IMR-90 (cell line): ENCODE measurements at regions not wholly inside any gene's neighbourhood (a gene's known extent, or its start where the extent isn't known, plus 50 kb on each side); places are given as distances from the start of the nearest gene placed in this dataset.
A peak's percentile ranks its signal among the peaks of the same experiment; 100 is the strongest.

Source experiments
- ATAC-seq: fragments of 200-7000 bp; cut with Tn5 transposase; 2 replicates; pipeline ENCODE4 v1.9.1; 2020; ENCODE audit warnings: low read depth, mild to moderate bottlenecking, moderate library complexity
- BruUV-seq: library from RNA; stranded (reverse); fragments of 400-500 nt; replicated peaks from 2 replicates; lab custom pipeline; 2021; lab: Mats Ljungman, UMichigan
- CTCF ChIA-PET: fragments of 300-600 bp; formaldehyde crosslinking; extraction: SDS; loops from one replicate; lab custom pipeline; 2021; ENCODE audit warnings: antibody characterized with exemption; lab: Yijun Ruan, JAX
- POLR2A ChIA-PET: fragments of 300-600 bp; sonication (Branson Sonifier 250); formaldehyde crosslinking; loops from one replicate; lab custom pipeline; 2022; ENCODE audit warnings: antibody characterized with exemption; ENCODE audit not compliant: unreplicated experiment; lab: Charles Lee
- DNase-seq: peaks from one replicate; pipeline ENCODE4 v3.0.0; 2013
- H2AFZ ChIP-seq: replicated peaks from 2 replicates; pipeline ENCODE3; 2013; ENCODE audit warnings: low read length, mild to moderate bottlenecking; ENCODE audit not compliant: poor library complexity
- H2AK5ac ChIP-seq: 2 replicates; pipeline ENCODE4 v1.6.1; 2013; ENCODE audit warnings: low read depth, low read length, inconsistent platforms
- H2AK9ac ChIP-seq: replicated peaks from 2 replicates; pipeline ENCODE3; 2013; ENCODE audit warnings: mild to moderate bottlenecking, low read depth, low read length, moderate library complexity; ENCODE audit not compliant: poor library complexity
- H2BK120ac ChIP-seq: 2 replicates; pipeline ENCODE4 v1.6.1; 2013; ENCODE audit warnings: low read depth, low read length, inconsistent platforms
- H2BK15ac ChIP-seq: 3 replicates; pipeline ENCODE4 v1.6.1; 2013; ENCODE audit warnings: low read depth, low read length, inconsistent platforms
- H2BK20ac ChIP-seq: 2 replicates; pipeline ENCODE4 v1.6.1; 2013; ENCODE audit warnings: low read depth, mild to moderate bottlenecking, inconsistent platforms, low read length, moderate library complexity
- H2BK5ac ChIP-seq: 2 replicates; pipeline ENCODE4 v1.6.1; 2013; ENCODE audit warnings: mild to moderate bottlenecking, low read depth, low read length, inconsistent platforms; ENCODE audit not compliant: poor library complexity, severe bottlenecking
- H3K14ac ChIP-seq: replicated peaks from 2 replicates; pipeline ENCODE4 v1.6.1; 2013; ENCODE audit warnings: low read depth, low read length, inconsistent platforms
- H3K18ac ChIP-seq: 2 replicates; pipeline ENCODE4 v1.6.1; 2013; ENCODE audit warnings: low read depth, low read length, control low read depth
- H3K23ac ChIP-seq: 2 replicates; pipeline ENCODE4 v1.6.1; 2013; ENCODE audit warnings: low read depth, low read length, inconsistent platforms
- H3K27ac ChIP-seq: 2 replicates; pipeline ENCODE4 v1.5.1; 2013; ENCODE audit warnings: mild to moderate bottlenecking, control low read depth, low read length; ENCODE audit not compliant: insufficient read depth
- H3K27me3 ChIP-seq: 2 replicates; pipeline ENCODE4 v1.6.1; 2013; ENCODE audit warnings: low read length; ENCODE audit not compliant: control insufficient read depth, insufficient read depth
- H3K36me3 ChIP-seq: 2 replicates; pipeline ENCODE4 v1.6.1; 2013; ENCODE audit warnings: low read length, mixed read lengths; ENCODE audit not compliant: control insufficient read depth, insufficient read depth
- H3K4ac ChIP-seq: 2 replicates; pipeline ENCODE4 v1.6.1; 2013; ENCODE audit warnings: low read depth, low read length, inconsistent platforms
- H3K4me1 ChIP-seq: 2 replicates; pipeline ENCODE4 v1.6.1; 2013; ENCODE audit warnings: low read length, mixed read lengths; ENCODE audit not compliant: control insufficient read depth, insufficient read depth
- H3K4me2 ChIP-seq: 2 replicates; pipeline ENCODE4 v1.6.1; 2013; ENCODE audit warnings: low read depth, mild to moderate bottlenecking, control low read depth, low read length, moderate library complexity
- H3K4me3 ChIP-seq: 2 replicates; pipeline ENCODE4 v1.5.1; 2013; ENCODE audit warnings: low read depth, mild to moderate bottlenecking, control low read depth, low read length, moderate library complexity; ENCODE audit not compliant: insufficient read depth
- H3K56ac ChIP-seq: 2 replicates; pipeline ENCODE4 v1.6.1; 2013; ENCODE audit warnings: low read length, inconsistent platforms; ENCODE audit not compliant: insufficient read depth; ENCODE audit errors: extremely low read depth
- H3K79me1 ChIP-seq, 2 experiments: 2 replicates each; pipeline ENCODE4 v1.6.1; 2013; ENCODE audit warnings: low read length in 2 of 2, inconsistent platforms in 1 of 2, low read depth in 1 of 2
- H3K9ac ChIP-seq: 2 replicates; pipeline ENCODE4 v1.6.1; 2013; ENCODE audit warnings: low read depth, low read length, control low read depth
- H3K9me1 ChIP-seq: 2 replicates; pipeline ENCODE4 v1.6.1; 2013; ENCODE audit warnings: low read length, inconsistent platforms; ENCODE audit not compliant: insufficient read depth
- H3K9me3 ChIP-seq: 2 replicates; pipeline ENCODE4 v1.6.1; 2013; ENCODE audit warnings: low read length; ENCODE audit not compliant: control insufficient read depth, insufficient read depth
- H4K20me1 ChIP-seq: 2 replicates; pipeline ENCODE4 v1.6.1; 2013; ENCODE audit warnings: low read length, inconsistent platforms; ENCODE audit not compliant: insufficient read depth
- H4K5ac ChIP-seq: 2 replicates; pipeline ENCODE4 v1.6.1; 2013; ENCODE audit warnings: mild to moderate bottlenecking, low read depth, low read length, control low read depth
- H4K8ac ChIP-seq, 2 experiments: 2 replicates each; pipeline ENCODE4 v1.6.1; 2013; ENCODE audit warnings: low read depth in 2 of 2, low read length in 2 of 2, control low read depth in 1 of 2, inconsistent platforms in 1 of 2
- H4K91ac ChIP-seq: 2 replicates; pipeline ENCODE4 v1.6.1; 2013; ENCODE audit warnings: low read depth, low read length, inconsistent platforms; ENCODE audit not compliant: insufficient read depth
- BHLHE40 ChIP-seq: fragments of 150-350 bp; IDR thresholded peaks from 2 replicates; pipeline ENCODE4 v1.6.1; 2016; ENCODE audit warnings: mild to moderate bottlenecking, low read depth, low read length
- CEBPB ChIP-seq: IDR thresholded peaks from 2 replicates; pipeline ENCODE4 v1.6.1; 2012; ENCODE audit warnings: low read depth, low read length, improper control_type of control experiment
- FOS ChIP-seq: fragments of 150-350 bp; IDR thresholded peaks from 2 replicates; pipeline ENCODE4 v1.6.1; 2016; ENCODE audit warnings: low read depth, low read length
- MAFK ChIP-seq: IDR thresholded peaks from 2 replicates; pipeline ENCODE4 v1.6.1; 2012; ENCODE audit warnings: low read depth, low read length, improper control_type of control experiment
- MAZ ChIP-seq: IDR thresholded peaks from 2 replicates; pipeline ENCODE4 v1.6.1; 2012; ENCODE audit warnings: low read depth, mild to moderate bottlenecking, low read length, improper control_type of control experiment, moderate library complexity, borderline replicate concordance
- POLR2A ChIP-seq: IDR thresholded peaks from 2 replicates; pipeline ENCODE4 v1.6.1; 2012; ENCODE audit warnings: mild to moderate bottlenecking, low read depth, low read length
- RAD21 ChIP-seq: IDR thresholded peaks from 2 replicates; pipeline ENCODE4 v1.6.1; 2012; ENCODE audit warnings: low read length, improper control_type of control experiment
- RCOR1 ChIP-seq: IDR thresholded peaks from 2 replicates; pipeline ENCODE4 v1.6.1; 2012; ENCODE audit warnings: mild to moderate bottlenecking, low read length, improper control_type of control experiment; ENCODE audit not compliant: insufficient replicate concordance
- RFX5 ChIP-seq: IDR thresholded peaks from 2 replicates; pipeline ENCODE4 v1.8.0; 2012; ENCODE audit warnings: low read depth, mild to moderate bottlenecking, low read length, moderate library complexity
- SMC3 ChIP-seq: fragments of 150-350 bp; IDR thresholded peaks from 2 replicates; pipeline ENCODE4 v1.6.1; 2016; ENCODE audit warnings: low read depth, mild to moderate bottlenecking, antibody characterized with exemption, low read length, moderate library complexity
- WGBS, 2 experiments: methylation state at CpG; one replicate each; pipeline versions ENCODE4 v1.1.5 to v1.1.7; 2013; ENCODE audit warnings: missing lambda C conversion rate in 2 of 2; ENCODE audit not compliant: insufficient read length in 1 of 2; ENCODE audit errors: extremely low coverage in 2 of 2; 5-methylcytosine and 5-hydroxymethylcytosine counted together
- dilution Hi-C: fragments of 300-500 bp; cut with HindIII; formaldehyde crosslinking; loops from one replicate; pipeline ENCODE4 v1.14.3; 2018; ENCODE audit warnings: low sequenced_read_pairs; ENCODE audit not compliant: unreplicated experiment
- in situ Hi-C: fragments of 300-500 bp; cut with MboI; formaldehyde crosslinking; loops from 3 replicates; pipeline ENCODE4 v1.14.3; 2019; ENCODE audit warnings: low sequenced_read_pairs, inconsistent platforms, mixed read lengths
- intact Hi-C: fragments of 100-400 bp; cut with micrococcal nuclease; formaldehyde crosslinking; loops from 2 replicates; pipeline ENCODE4 v1.10.0; 2022
- TF ChIP-seq, protein P1 (sequence below): fragments of 150-350 bp; IDR thresholded peaks from 2 replicates; pipeline ENCODE4 v1.6.1; 2017; ENCODE audit warnings: mild to moderate bottlenecking, antibody characterized with exemption, low read length, low read depth
- TF ChIP-seq, protein P2 (sequence below): fragments of 150-350 bp; IDR thresholded peaks from 2 replicates; pipeline ENCODE4 v1.6.1; 2016; ENCODE audit warnings: low read depth, mild to moderate bottlenecking, low read length, moderate library complexity, borderline replicate concordance
- TF ChIP-seq, protein P3 (sequence below): conservative IDR thresholded peaks from 2 replicates; pipeline ENCODE4 v1.5.1; 2012; ENCODE audit warnings: mild to moderate bottlenecking, low read depth, low read length, improper control_type of control experiment

DNA sequence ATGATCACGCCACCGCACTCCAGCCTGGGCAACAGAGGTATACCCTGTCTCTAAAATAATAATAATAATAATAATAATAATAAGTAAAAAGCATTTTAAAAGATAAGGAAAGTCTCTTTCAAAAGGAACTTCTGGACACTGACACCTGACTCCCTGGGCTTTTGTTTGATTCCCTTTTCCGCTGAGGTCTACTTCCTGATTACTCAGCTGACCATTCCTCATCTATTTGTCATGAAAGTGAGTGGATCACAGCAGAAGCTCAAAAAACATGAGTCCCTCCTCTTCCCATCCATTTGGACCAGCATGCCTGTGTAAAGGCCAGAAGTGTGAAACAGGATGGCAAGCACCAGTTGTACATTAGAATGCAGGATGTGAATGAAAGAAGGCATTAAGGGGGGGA, 61.1 kb upstream of the FBXO28 start:
- H3K9ac ChIP-seq: no peak overlapping the region
- H2BK15ac ChIP-seq: peak overlapping the region; percentile 22; the same call in 1 of the 3 replicates
- peak overlapping the region in 1 of 2 experiments; percentile 52; a peak in 1 of 4 replicates for H4K8ac ChIP-seq
- H2BK120ac ChIP-seq: peak overlapping the region; percentile 31; the same call in 1 of the 2 replicates
- peak overlapping the region; percentile 58 for H2BK5ac ChIP-seq
- no peaks in the 10 kb centered on the region for H3K36me3 ChIP-seq
- peaks cover 2% of the 10 kb centered on the region for H3K9me1 ChIP-seq
- peak overlapping the region; percentile 0 for H2AK9ac ChIP-seq
- H3K79me1 ChIP-seq: no peaks in the 10 kb centered on the region
- in situ Hi-C loops: no loop called here
- DNase-seq (peak; percentile 89), ATAC-seq (peak; percentile 74)
- no TSS peak for BruUV-seq
- H2AFZ ChIP-seq: peak overlapping the region; percentile 68
- H3K18ac ChIP-seq: no peak overlapping the region
- WGBS, 2 experiments: no CpG with 5 or more reads among the region's 3 CpGs
- no peak overlapping the region for H3K23ac ChIP-seq
- TF ChIP-seq RFX5 (no peak), MAFK (peak; percentile 12; the same call in 1 of the 2 replicates), MAZ (no peak), POLR2A (no peak), FOS (no peak), BHLHE40 (no peak), RCOR1 (no peak), SMC3 (no peak), RAD21 (no peak), CEBPB (no peak)
- TF ChIP-seq, protein P1, sequence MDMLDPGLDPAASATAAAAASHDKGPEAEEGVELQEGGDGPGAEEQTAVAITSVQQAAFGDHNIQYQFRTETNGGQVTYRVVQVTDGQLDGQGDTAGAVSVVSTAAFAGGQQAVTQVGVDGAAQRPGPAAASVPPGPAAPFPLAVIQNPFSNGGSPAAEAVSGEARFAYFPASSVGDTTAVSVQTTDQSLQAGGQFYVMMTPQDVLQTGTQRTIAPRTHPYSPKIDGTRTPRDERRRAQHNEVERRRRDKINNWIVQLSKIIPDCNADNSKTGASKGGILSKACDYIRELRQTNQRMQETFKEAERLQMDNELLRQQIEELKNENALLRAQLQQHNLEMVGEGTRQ: peak; percentile 23; the same call in 1 of the 2 replicates
- TF ChIP-seq, protein P2, sequence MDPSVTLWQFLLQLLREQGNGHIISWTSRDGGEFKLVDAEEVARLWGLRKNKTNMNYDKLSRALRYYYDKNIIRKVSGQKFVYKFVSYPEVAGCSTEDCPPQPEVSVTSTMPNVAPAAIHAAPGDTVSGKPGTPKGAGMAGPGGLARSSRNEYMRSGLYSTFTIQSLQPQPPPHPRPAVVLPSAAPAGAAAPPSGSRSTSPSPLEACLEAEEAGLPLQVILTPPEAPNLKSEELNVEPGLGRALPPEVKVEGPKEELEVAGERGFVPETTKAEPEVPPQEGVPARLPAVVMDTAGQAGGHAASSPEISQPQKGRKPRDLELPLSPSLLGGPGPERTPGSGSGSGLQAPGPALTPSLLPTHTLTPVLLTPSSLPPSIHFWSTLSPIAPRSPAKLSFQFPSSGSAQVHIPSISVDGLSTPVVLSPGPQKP: no peak
- TF ChIP-seq, protein P3, sequence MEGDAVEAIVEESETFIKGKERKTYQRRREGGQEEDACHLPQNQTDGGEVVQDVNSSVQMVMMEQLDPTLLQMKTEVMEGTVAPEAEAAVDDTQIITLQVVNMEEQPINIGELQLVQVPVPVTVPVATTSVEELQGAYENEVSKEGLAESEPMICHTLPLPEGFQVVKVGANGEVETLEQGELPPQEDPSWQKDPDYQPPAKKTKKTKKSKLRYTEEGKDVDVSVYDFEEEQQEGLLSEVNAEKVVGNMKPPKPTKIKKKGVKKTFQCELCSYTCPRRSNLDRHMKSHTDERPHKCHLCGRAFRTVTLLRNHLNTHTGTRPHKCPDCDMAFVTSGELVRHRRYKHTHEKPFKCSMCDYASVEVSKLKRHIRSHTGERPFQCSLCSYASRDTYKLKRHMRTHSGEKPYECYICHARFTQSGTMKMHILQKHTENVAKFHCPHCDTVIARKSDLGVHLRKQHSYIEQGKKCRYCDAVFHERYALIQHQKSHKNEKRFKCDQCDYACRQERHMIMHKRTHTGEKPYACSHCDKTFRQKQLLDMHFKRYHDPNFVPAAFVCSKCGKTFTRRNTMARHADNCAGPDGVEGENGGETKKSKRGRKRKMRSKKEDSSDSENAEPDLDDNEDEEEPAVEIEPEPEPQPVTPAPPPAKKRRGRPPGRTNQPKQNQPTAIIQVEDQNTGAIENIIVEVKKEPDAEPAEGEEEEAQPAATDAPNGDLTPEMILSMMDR: no peak
- H3K4me2 ChIP-seq: no peak overlapping the region
- no peak overlapping the region for H3K56ac ChIP-seq
- H3K4me1 ChIP-seq: peaks cover 5% of the 10 kb centered on the region; the same call in 1 of the 2 replicates
- dilution Hi-C loops: no loop called here
- no peaks in the 10 kb centered on the region for H3K9me3 ChIP-seq
- ChIA-PET POLR2A (no interaction called here), CTCF (no interaction called here)
- H3K4ac ChIP-seq: peak overlapping the region; percentile 60; the same call in 1 of the 2 replicates
- peak overlapping the region; percentile 1; the same call in 1 of the 2 replicates for H3K14ac ChIP-seq
- intact Hi-C loops: no loop called here
- peak overlapping the region; percentile 43; the same call in 1 of the 2 replicates for H2BK20ac ChIP-seq
- H4K91ac ChIP-seq: no peak overlapping the region
- H4K20me1 ChIP-seq: no peaks in the 10 kb centered on the region
- H2AK5ac ChIP-seq: peak overlapping the region; percentile 83
- H3K27me3 ChIP-seq: no peaks in the 10 kb centered on the region
- H3K4me3 ChIP-seq: no peak overlapping the region
- peak overlapping the region; percentile 37; the same call in 1 of the 2 replicates for H3K27ac ChIP-seq
- no peak overlapping the region for H4K5ac ChIP-seq
